ENCODE measurements at regions not wholly inside any gene's neighbourhood (a gene's known extent, or its start where the extent isn't known, plus 50 kb on each side); places are given as distances from the start of the nearest gene placed in this dataset.

DNA sequence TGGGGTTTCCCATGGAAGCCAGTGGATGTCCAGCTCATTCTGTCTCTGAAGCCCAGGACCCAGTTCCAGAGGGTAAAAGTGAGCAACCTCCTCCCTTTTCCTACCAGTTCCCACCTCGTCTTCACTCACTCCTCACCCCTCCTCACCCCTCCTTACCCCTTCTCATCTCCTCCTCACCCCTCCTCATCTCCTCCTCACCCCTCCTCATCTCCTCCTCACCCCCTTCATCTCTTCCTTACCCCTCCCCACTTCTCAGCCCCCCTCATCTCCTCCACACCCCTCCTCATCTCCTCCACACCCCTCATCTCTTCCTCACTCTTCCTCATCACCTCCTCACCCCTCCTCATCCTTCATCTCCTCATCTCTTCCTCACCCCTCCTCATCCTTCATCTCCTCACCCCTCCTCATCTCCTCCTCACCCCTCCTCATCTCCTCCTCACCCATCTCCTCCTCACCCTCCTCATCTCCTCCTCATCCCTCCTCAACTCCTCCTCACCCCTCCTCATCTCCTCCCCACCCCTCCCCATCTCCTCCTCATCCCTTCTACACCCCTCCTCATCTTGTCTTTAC is 246.1 kb downstream of the MYLK4 start:
- TF ChIP-seq, protein P1, sequence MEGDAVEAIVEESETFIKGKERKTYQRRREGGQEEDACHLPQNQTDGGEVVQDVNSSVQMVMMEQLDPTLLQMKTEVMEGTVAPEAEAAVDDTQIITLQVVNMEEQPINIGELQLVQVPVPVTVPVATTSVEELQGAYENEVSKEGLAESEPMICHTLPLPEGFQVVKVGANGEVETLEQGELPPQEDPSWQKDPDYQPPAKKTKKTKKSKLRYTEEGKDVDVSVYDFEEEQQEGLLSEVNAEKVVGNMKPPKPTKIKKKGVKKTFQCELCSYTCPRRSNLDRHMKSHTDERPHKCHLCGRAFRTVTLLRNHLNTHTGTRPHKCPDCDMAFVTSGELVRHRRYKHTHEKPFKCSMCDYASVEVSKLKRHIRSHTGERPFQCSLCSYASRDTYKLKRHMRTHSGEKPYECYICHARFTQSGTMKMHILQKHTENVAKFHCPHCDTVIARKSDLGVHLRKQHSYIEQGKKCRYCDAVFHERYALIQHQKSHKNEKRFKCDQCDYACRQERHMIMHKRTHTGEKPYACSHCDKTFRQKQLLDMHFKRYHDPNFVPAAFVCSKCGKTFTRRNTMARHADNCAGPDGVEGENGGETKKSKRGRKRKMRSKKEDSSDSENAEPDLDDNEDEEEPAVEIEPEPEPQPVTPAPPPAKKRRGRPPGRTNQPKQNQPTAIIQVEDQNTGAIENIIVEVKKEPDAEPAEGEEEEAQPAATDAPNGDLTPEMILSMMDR (IDR thresholded peaks at IDR 0.05; ENCODE audit: low read depth, low read length, missing control alignments): no peak
- no peak overlapping the region for H3K4me3 ChIP-seq (ENCODE audit: low read depth, low read length)
- no peak for DNase-seq (ENCODE audit: low read depth)
- in situ Hi-C loops (cut with HindIII; ENCODE audit: low sequenced_read_pairs): no loop called here

DNA sequence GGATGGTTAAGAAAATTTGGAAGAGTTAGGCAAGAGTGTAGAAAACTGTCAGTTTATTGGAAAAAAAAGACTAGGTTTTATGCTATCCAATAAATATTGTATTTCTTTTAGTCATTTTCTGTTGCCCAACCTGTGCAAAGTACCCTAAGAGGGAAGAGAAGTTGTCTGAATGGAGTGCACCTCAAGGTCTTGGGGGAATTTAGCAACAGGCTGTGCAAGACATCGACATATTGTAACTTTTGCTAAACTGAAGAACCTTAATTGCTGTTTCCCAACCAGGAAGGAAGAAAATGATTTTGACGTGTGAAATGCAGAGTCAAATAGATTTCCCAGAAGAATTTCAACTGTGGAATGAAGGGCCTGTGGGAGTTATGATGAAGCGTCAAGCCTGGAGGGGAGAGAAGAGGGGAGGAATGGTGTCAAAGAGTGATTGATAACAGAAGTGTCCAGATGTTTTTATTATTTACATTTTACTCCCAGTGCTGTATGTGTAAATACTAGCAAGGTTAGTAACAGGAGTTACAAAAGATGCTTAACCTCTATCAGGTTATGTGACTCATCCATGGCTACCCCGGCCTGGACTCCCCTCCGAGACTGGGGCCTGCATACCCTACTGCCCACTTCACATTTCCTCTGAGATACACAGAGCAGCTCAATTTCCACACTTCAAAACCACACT is 246.8 kb downstream of the MYLK4 start:
- in situ Hi-C loops (cut with HindIII; ENCODE audit: low sequenced_read_pairs): no loop called here
- TF ChIP-seq, protein P1 (IDR thresholded peaks at IDR 0.05; ENCODE audit: low read depth, low read length, missing control alignments): no peak
- no peak overlapping the region for H3K4me3 ChIP-seq (ENCODE audit: low read depth, low read length)
- DNase-seq (ENCODE audit: low read depth): peak; percentile 48

DNA sequence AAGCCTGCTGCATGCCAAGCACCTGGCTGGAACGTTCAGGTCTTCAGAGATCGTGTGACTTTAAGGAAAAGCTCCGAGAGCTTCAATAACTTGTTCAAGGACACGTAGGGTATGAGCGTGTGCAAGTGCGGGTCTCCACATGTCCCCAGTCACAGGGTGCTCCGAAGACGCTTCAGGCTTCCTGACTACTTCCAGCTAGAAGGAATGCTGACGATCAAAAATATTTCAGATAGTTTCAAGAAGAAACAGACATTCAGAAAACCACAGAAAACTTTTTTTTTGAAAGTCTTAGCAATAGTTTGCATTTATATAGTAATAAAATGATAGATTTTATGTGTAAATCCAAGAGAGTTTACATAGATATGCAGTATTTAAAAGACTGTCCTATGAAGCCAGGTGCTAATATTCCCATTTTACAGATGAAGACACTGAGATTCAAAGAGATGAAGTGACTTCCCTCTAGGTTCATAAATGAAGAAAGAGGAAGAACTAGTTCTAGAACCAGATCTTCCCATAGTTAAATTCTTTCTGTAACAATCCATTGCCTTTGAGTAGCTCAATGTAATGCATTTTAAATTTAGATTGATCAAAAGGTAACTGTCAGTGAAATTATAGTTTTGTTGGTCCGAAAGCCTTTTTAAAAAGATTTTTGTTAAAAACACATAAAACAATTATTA is 247.6 kb downstream of the MYLK4 start:
- in situ Hi-C loops (cut with HindIII; ENCODE audit: low sequenced_read_pairs): no loop called here
- TF ChIP-seq, protein P1 (IDR thresholded peaks at IDR 0.05; ENCODE audit: low read depth, low read length, missing control alignments): no peak
- H3K4me3 ChIP-seq (ENCODE audit: low read depth, low read length): no peak overlapping the region
- DNase-seq (ENCODE audit: low read depth): no peak

DNA sequence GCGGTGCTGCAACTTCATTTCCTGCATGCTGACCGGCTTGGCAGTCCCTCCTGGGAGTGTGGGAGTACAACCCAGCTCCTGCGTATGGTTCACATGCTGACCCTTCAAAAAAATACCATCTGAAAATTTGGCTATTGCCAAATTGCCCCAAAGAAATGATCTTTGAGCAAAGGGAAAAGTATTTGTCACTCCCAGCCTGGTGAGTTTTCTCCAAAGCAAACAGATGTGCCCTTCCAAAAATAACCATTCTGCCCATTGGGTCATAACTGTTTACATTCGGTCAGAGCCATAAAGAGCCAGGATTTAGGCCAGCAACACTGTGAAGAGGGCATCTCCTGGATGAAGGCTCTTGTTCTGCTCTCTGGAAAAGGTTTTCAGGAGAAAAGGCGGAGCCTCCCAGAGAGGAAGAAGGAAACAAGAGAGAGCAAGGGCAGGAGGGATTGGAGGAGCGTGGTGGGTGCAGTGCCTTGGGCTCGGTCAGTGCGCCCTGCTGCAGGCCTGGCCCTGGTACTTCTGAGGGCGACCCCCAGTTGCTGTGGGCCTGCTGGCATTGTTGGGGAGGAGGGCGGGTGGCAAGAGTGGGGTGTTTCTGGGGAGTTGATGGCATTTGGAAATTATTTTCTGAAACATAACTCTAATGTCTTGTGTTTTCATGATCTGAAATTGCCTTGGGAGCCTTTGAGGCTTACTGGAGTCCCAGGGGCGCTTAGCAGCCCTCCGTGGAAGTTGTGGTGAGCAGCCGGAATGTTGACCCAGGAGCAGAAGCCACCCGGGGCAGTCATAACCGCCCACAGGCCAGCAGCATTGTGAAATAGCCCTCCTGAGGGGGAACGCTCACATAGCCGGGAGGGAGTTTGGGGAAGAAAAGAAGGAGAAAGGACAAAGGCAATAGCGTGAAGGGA is 248.4 kb downstream of the MYLK4 start:
- in situ Hi-C loops (cut with HindIII; ENCODE audit: low sequenced_read_pairs): no loop called here
- TF ChIP-seq, protein P1 (IDR thresholded peaks at IDR 0.05; ENCODE audit: low read depth, low read length, missing control alignments): no peak
- no peak overlapping the region for H3K4me3 ChIP-seq (ENCODE audit: low read depth, low read length)
- no peak for DNase-seq (ENCODE audit: low read depth)

DNA sequence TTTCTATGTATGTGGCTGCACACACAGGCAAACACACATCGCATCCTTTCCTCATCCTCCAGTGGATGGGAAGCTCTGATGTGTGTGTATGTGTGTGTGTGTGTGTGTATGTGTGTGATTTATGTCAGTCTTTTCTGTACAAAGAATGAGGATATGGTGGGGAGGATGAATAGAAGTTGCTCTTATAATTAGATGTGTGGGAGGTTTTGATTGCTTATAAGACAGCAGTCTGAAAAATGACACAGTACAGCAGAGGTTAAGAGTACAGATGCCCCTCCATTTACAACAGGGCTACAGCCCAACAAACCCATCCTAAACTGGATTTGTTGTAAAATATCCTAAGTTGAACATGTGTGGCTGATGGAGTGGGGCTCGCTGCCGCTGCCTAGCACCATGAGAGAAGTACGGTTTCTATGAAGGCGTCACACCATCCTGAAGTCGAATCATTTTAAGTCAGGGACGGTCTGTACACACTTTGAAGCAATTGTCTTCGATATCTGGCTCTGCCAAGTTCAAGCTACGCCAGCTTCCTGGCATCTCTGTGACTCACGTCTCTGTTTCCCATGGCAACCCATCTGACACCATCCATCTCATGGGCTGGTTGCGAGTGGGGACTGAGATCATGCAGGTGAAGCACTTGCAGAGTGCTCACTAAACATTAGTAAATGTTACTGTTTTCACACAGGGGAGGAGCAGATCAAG is 252.6 kb downstream of the MYLK4 start:
- in situ Hi-C loops (cut with HindIII; ENCODE audit: low sequenced_read_pairs): no loop called here

More for the DNA sequence above, 252.6 kb downstream of the MYLK4 start:
- no peak overlapping the region for H3K4me3 ChIP-seq (ENCODE audit: low read depth, low read length)
- no peak for DNase-seq (ENCODE audit: low read depth)
- TF ChIP-seq, protein P1 (IDR thresholded peaks at IDR 0.05; ENCODE audit: low read depth, low read length, missing control alignments): no peak

Measured in astrocyte of the cerebellum (primary cell).